NCI-H146 treated with DMSO at 0.1 percent for 48 hours (cell line): ENCODE measurements at regions not wholly inside any gene's neighbourhood (a gene's known extent, or its start where the extent isn't known, plus 50 kb on each side); places are given as distances from the start of the nearest gene placed in this dataset.
A peak's percentile ranks its signal among the peaks of the same experiment; 100 is the strongest.

Source experiments
- DNase-seq: peaks from one replicate; lab custom pipeline; 2025; ENCODE audit not compliant: unreplicated experiment; lab: John Stamatoyannopoulos, UW

GRCh38 chr14:76950055-76951020 lies 78.2 kb downstream of the IRF2BPL start:
- no peak for DNase-seq

GRCh38 chr14:76948976-76949375 lies 79.5 kb downstream of the IRF2BPL start:
- no peak for DNase-seq

DNA sequence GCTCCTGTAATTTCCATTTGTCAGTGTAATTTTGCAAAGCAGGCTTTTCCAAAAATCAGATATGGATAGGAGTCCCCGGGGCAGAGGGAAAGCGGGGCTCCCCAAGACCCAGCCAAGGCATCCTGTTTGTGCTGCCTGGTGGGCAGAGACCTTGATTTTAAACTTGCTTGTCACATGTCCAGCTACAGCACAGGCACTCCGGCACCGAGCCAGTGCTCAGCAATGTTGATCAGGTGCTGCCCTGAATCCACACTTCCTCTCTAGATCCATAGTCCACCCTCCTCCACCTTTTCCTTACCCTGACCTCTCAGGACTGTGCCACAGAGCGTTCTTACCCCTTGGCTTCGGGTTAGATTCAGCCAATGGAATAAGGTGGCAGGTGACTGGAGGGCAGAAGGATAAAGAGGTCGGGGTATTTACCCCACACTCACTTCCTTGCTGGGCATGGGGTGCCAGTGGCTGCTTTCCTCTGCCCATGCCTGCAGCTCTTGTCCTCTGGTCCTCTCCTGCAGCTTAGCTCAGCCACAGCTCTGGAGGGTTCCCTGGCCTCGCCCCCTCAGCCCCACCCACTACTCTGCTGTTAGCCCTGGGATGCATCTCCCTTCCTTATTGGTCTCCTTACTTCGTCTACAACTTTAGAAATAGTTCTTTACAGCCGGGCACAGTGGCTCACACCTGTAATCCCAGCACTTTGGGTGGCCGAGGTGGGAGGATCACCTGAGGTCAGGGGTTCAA lies 80.1 kb downstream of the IRF2BPL start:
- no peak for DNase-seq

GRCh38 chr14:76947838-76948184 lies 80.7 kb downstream of the IRF2BPL start:
- DNase-seq, result no peak

DNA sequence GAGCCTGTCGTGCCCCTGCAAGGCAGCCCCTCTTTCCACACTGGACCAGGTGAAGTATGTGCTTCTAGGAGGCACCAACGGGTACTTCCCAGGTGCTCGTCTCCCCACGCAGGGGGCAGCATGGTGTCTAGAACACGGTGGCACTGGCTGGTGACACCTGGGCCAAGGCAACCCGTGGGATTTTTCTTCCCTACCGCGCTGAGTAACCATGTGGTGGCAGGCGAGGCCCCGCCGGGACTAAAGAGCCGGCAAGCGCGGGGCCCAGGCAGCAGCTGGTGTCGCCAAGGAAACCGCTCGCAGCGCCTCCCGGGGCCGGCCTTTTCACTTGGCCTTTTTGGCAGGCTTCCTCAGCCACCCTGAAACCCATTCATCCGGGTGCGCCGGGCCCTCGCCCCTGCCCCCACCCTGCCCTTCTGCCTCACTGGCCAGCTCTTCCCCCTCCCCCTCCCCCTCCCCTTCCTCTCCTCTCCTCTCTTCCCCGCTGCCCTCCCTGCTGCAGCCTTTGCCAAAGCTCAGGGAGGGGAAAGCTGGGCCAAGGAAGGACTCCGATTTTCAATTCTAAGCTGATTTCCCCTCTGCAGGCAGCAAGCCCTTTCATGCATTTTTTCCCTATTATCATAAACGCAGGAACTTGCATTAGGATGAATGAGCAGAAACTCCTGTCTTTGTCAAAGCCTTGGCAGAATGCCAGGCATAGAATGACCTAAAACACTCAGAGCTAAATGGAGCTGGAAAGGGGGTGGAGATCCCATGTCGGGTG lies 81.2 kb downstream of the IRF2BPL start:
- DNase-seq, result peak; percentile 72

DNA sequence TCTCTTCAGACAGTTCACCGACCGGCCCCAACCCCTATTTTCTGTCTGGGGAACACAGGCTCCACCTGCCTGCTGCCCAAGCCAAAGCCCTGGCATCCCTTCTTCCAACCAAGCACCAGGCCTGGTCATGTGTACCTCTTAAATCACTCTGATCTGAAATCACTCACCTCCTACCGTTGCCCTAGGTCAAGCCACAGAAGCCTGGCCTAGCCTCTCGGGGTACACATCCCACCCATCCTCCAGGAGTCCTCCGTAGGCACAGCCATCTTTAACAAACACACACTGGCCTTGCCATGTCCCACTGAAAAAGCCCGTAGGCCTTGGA lies 81.8 kb downstream of the IRF2BPL start:
- no peak for DNase-seq

- DNase-seq, result no peak
Observed at GRCh38 chr14:76943072-76943471, 85.4 kb downstream of the IRF2BPL start.

DNA sequence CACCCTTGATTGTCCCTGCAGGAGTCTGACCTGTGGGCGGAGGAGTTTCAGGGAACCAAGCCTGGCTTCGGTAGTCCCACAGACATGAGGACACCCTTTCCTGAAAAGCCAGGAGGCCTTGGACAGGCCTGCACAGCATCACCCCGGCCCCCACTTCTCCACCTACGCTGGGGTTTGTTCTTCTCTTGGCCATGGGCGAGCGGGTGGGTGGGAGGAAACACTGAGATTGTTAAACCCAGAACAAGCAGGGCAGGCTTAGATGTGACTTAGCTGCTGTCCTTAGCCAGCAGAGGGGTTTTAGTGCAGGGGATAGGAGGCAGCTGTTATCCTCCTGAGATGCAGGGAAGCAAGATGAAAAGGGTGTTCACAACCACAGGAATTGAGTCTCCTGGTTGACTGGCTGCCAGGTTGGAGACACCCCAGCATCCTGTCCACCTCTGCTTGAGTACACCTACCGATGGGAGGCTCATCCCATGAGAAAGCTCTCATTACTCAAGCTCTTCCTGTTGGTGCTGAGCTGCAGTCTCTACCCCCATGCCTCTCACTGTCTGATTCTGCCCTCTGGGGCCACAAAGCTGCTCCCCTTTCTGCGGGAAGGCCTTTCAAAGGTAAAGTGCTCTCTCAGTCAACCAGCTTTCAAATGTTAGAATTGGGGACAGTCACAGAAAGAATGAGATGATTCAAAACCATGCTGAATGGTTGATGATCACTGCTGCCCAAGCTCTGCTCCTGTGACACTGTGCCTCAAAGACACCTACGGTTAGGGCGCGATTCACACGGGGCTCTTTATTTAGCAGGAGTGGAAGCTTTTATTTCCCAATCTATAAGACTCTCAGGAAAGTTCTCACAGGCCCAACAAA lies 86.3 kb downstream of the IRF2BPL start:
- DNase-seq, result no peak

- no peak for DNase-seq
Observed at GRCh38 chr14:76941544-76941943, 87.0 kb downstream of the IRF2BPL start.

- DNase-seq, result no peak
Observed at GRCh38 chr14:76940021-76940760, 88.3 kb downstream of the IRF2BPL start.

DNA sequence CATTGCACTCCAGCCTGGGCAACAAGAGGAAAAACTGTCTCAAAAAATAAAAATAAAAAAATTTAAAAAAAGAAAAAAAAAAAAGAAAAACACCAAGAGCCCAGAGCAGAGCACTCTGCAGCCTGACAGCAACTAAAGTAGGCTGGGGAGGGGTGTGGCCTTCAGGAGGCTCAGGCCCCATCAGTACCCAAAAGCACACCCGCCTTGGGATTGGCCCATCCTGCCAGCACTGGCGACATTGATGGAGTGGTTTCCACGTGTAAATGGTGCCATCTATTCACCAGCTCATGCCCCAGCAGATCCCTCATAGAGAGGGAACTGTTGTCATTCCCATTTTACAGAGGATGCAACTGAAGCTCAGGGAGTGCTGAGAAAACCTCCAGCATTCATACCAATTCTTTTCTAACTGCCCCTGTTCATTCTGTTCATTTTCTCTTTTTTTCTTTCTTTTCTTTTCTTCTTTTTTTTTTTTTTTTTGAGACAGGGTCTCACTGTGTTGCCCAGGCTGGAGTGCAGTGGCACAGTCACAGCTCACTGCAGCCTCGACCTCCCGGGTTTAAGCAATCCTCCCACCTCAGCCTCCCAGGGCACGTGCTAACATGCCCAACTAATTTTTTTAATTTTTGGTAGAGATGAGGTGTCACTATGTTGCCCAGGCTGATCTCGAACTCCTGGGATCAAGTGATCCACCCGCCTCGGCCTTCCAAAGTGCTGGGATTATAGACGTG lies 89.3 kb downstream of the IRF2BPL start:
- DNase-seq, result no peak

DNA sequence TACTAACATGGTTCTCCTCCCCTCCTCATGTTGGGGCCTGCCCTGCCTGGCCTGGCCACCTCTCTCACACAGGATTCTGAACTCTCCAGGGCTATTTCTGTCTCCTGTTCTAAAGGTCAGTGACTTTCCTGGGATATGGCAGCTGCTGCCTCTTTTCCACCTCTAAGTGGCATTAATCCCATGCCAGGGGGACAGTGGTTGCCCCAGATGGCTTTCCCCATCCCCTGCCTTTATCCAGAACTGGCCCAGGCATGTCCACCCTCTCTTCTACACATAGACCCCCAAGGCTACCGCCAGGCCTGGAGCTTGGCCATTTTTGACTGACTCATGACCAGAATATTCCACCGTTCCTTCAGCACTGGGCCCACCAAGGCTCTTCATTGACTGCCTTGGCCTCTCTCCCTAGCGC lies 90.4 kb downstream of the IRF2BPL start:
- DNase-seq, result no peak

- peak; percentile 40 for DNase-seq
Observed at GRCh38 chr14:76937181-76938091, 91.1 kb downstream of the IRF2BPL start.

DNA sequence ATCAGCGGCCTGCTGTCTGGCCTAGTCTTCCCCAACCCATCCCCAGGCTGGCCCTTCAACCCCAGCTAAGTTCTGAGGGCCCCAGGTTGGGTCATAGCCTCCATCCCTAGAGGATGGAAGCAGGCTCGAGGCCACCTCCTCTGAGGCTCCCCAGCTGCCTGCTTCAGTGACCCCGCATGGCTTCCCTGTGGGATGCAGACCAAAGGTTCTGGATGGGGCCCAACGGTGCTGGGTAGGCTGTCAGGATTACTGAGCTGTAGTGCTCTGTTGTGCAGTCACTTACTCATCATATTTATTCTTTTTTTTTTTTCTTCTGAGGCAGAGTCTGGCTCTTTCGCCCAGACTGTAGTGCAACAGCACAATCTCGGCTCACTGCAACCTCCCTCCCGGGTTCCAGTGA lies 92.0 kb downstream of the IRF2BPL start:
- no peak for DNase-seq

GRCh38 chr14:76933515-76933914 lies 95.0 kb downstream of the IRF2BPL start:
- no peak for DNase-seq

DNA sequence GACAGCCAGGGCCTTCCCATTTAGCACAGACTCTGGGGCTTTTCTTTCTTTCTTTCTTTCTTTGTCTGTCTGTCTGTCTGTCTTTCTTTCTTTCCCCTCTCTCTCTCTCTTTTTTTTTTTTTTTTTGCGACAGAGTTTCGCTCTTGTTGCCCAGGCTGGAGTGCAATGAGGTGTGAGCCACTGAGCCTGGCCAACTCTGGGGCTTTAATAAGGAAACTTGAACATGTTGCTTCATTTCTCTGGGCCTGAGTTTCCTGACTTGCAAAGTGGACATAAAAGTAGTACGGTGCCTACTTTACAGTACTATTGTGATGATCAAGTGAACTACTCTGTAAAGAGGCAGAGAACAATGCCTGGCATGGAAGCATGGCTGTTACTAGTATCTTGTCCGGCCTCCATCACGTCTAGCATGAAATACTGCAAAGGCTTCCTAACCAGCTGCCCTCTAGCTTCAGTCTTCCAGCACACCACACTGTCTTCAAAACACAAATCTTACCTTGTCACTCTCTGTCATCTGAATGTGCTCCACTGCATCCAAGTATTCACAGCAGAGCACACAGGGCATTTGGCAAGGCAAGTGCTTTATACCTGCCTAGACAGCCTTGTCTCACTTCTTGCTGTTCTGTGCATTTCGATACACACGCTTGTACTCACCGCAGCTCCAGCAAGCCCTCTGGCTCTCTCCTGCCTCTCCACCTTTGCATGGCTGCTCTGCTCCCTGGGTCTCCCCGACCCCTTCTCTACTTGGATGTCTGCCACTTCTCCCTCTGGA lies 96.7 kb downstream of the IRF2BPL start:
- no peak for DNase-seq

GRCh38 chr14:76930549-76930948 lies 98.0 kb downstream of the IRF2BPL start:
- DNase-seq, result no peak

DNA sequence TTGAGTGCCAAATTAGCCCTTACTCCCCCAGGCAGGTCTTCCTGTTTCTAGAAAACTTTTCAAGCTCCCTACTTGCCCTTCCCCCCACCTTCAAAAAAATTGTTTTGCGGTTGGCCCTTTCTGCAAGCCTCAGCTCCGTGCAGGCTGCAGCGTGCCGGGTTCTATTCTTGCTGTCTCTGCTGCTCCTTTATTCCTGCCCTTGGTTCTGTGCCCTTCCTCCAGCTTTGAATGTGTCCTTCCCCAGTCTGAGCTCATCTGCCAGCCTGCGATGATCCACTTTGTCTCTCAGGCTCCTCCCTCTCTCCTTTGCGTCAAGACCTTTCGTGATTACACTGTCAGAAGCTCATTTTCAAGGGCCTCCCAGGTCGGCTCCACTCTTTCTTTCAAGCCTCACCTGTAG lies 98.6 kb downstream of the IRF2BPL start:
- no peak for DNase-seq
